ENCODE measurements at regions not wholly inside any gene's neighbourhood (a gene's known extent, or its start where the extent isn't known, plus 50 kb on each side); places are given as distances from the start of the nearest gene placed in this dataset.

- H3K9me3 ChIP-seq (ENCODE audit: control insufficient read depth in 4 of 4, low read length in 3 of 4), result no peaks in the 10 kb centered on the region
- H3K9ac ChIP-seq (ENCODE audit: low read depth in 1 of 2, low read length in 2 of 2), result no peak overlapping the region
- no peaks in the 10 kb centered on the region for H3K4me1 ChIP-seq (ENCODE audit: control insufficient read depth in 4 of 4, insufficient read depth in 4 of 4, low read length in 3 of 4)
- H3K27me3 ChIP-seq (ENCODE audit: control insufficient read depth in 4 of 4, insufficient read depth in 4 of 4, low read length in 3 of 4), result no peaks in the 10 kb centered on the region
- no peak for TF ChIP-seq ZBTB33 (IDR thresholded peaks at IDR 0.05)
- no peak for TF ChIP-seq SP1 (IDR thresholded peaks at IDR 0.05)
- no peak for TF ChIP-seq FOXA2 (IDR thresholded peaks at IDR 0.05)
- no peak for TF ChIP-seq ATF3 (IDR thresholded peaks at IDR 0.05)
- no peak for TF ChIP-seq RXRA (IDR thresholded peaks at IDR 0.05)
- no peak for TF ChIP-seq JUND (IDR thresholded peaks at IDR 0.05)
- no peak for TF ChIP-seq FOXA1 (IDR thresholded peaks at IDR 0.05)
- TF ChIP-seq YY1 (IDR thresholded peaks at IDR 0.05), result no peak
- no peak for TF ChIP-seq NR2F2 (IDR thresholded peaks at IDR 0.05)
- TF ChIP-seq GABPA (IDR thresholded peaks at IDR 0.05 in 1 of 2, conservative IDR thresholded peaks at IDR 0.05 in 1 of 2), result no peak
- no peak for TF ChIP-seq RAD21 (IDR thresholded peaks at IDR 0.05)
- TF ChIP-seq CTCF (IDR thresholded peaks at IDR 0.05; ENCODE audit: low read depth, low read length, missing input control), result no peak
- TF ChIP-seq HNF4G (IDR thresholded peaks at IDR 0.05), result no peak
- TF ChIP-seq REST (IDR thresholded peaks at IDR 0.05), result no peak
- no peak for TF ChIP-seq EGR1 (IDR thresholded peaks at IDR 0.05; ENCODE audit: low read depth in 2 of 2)
- TF ChIP-seq MAX (IDR thresholded peaks at IDR 0.05), result no peak
- no peak for TF ChIP-seq TAF1 (conservative IDR thresholded peaks at IDR 0.05)
- TF ChIP-seq HNF4A (conservative IDR thresholded peaks at IDR 0.05), result no peak
- H3K36me3 ChIP-seq (ENCODE audit: control insufficient read depth in 4 of 4, insufficient read depth in 3 of 4, low read depth in 1 of 4, low read length in 3 of 4), result peaks cover 0 to 8% (median 6%) of the 10 kb centered on the region in 4 donors
- no peak overlapping the region for H3K27ac ChIP-seq (ENCODE audit: low read depth in 1 of 2, low read length in 2 of 2)
- WGBS, result 88% methylated on average over 5 of the region's 5 CpGs
- no peak overlapping the region for H3K4me3 ChIP-seq (ENCODE audit: low read depth in 1 of 3, low read length in 3 of 3)
- DNase-seq (ENCODE audit: low spot score), result no peak
These were observed 445.0 kb downstream of the UTRN start for GRCh38 chr6:144730088-144730645.

Data from liver (tissue), 8 donors.